PC-3 (cell line): ENCODE measurements at regions not wholly inside any gene's neighbourhood (a gene's known extent, or its start where the extent isn't known, plus 50 kb on each side); places are given as distances from the start of the nearest gene placed in this dataset.

Source experiments
- ATAC-seq: fragments of 200-7000 bp; cut with Tn5 transposase; 2 replicates; pipeline ENCODE4 v1.9.1; 2020; ENCODE audit warnings: mild to moderate bottlenecking, moderate library complexity
- BruUV-seq: library from RNA; stranded (reverse); fragments of 400-500 nt; replicated peaks from 2 replicates; lab custom pipeline; 2021; lab: Mats Ljungman, UMichigan
- CTCF ChIA-PET: fragments of 300-600 bp; sonication (Branson Sonifier 250); formaldehyde crosslinking; loops from one replicate; lab custom pipeline; 2022; ENCODE audit warnings: antibody characterized with exemption; lab: Charles Lee
- POLR2A ChIA-PET: fragments of 300-600 bp; sonication (Branson Sonifier 250); formaldehyde crosslinking; loops from one replicate; lab custom pipeline; 2022; ENCODE audit warnings: antibody characterized with exemption; ENCODE audit not compliant: unreplicated experiment; lab: Charles Lee
- DNase-seq: peaks from one replicate; pipeline ENCODE4 v3.0.0-alpha.2; 2015
- H2AFZ ChIP-seq: fragments of 300-600 bp; sonication (generic); 2 replicates; pipeline ENCODE4 v1.6.0; 2016; ENCODE audit warnings: antibody characterized with exemption, low read length
- H3F3A ChIP-seq: fragments of 300-600 bp; sonication (generic); one replicate; pipeline ENCODE4 v1.6.0; 2017; ENCODE audit warnings: antibody characterized with exemption, low read length, control low read depth, mild to moderate bottlenecking; ENCODE audit not compliant: unreplicated experiment
- H3K27ac ChIP-seq: fragments of 300-600 bp; sonication (generic); 2 replicates; pipeline ENCODE4 v1.5.1; 2016; ENCODE audit warnings: mild to moderate bottlenecking, low read length
- H3K27me3 ChIP-seq: fragments of 300-600 bp; sonication (generic); 2 replicates; pipeline ENCODE4 v1.6.1; 2016; ENCODE audit warnings: low read length, mixed read lengths
- H3K36me3 ChIP-seq: fragments of 300-600 bp; sonication (generic); 2 replicates; pipeline ENCODE4 v1.6.1; 2016; ENCODE audit warnings: low read depth, mixed run types, low read length, mixed read lengths
- H3K4me1 ChIP-seq: fragments of 300-600 bp; sonication (generic); 2 replicates; pipeline ENCODE4 v1.5.1; 2016; ENCODE audit warnings: low read length; ENCODE audit not compliant: insufficient read depth
- H3K4me2 ChIP-seq: fragments of 300-600 bp; sonication (generic); 2 replicates; pipeline ENCODE4 v1.6.0; 2016; ENCODE audit warnings: low read length
- H3K4me3 ChIP-seq: fragments of 300-600 bp; sonication (generic); 2 replicates; pipeline ENCODE4 v1.5.1; 2016; ENCODE audit warnings: mild to moderate bottlenecking, low read length, mixed read lengths
- H3K79me2 ChIP-seq: fragments of 300-600 bp; sonication (generic); 2 replicates; pipeline ENCODE4 v1.6.1; 2017; ENCODE audit warnings: low read length, mixed read lengths
- H3K9ac ChIP-seq: fragments of 300-600 bp; sonication (generic); 2 replicates; pipeline ENCODE4 v1.6.0; 2016; ENCODE audit warnings: mild to moderate bottlenecking, low read length
- H3K9me2 ChIP-seq: fragments of 300-600 bp; sonication (generic); replicated peaks from 2 replicates; pipeline ENCODE4 v1.6.1; 2016; ENCODE audit warnings: mixed run types, low read length, mixed read lengths
- H3K9me3 ChIP-seq: fragments of 300-600 bp; sonication (generic); 2 replicates; pipeline ENCODE4 v1.6.1; 2016; ENCODE audit warnings: low read length, mixed read lengths
- H4K20me1 ChIP-seq: fragments of 300-600 bp; sonication (generic); 2 replicates; pipeline ENCODE4 v1.6.1; 2016; ENCODE audit warnings: low read length, mixed read lengths
- CTCF ChIP-seq: fragments of 300-600 bp; sonication (generic); conservative IDR thresholded peaks from 2 replicates; pipeline ENCODE4 v1.5.1; 2017; ENCODE audit warnings: antibody characterized with exemption, low read depth, mild to moderate bottlenecking, low read length
- EZH2 ChIP-seq: fragments of 300-600 bp; sonication (generic); IDR thresholded peaks from one replicate; pipeline ENCODE4 v1.6.1; 2017; ENCODE audit warnings: antibody characterized with exemption, mild to moderate bottlenecking, low read length; ENCODE audit not compliant: unreplicated experiment
- EZH2phosphoT487 ChIP-seq: fragments of 300-600 bp; sonication (generic); IDR thresholded peaks from 2 replicates; pipeline ENCODE4 v1.6.1; 2018; ENCODE audit warnings: mild to moderate bottlenecking, antibody characterized with exemption, low read length, borderline replicate concordance
- intact Hi-C: fragments of 100-400 bp; cut with micrococcal nuclease; formaldehyde crosslinking; loops from 2 replicates; pipeline ENCODE4 v1.9.0; 2023

- no peak for ATAC-seq
- BruUV-seq: no TSS peak
- CTCF ChIA-PET: no interaction called here
- Histone ChIP-seq H3K9ac (no peak overlapping the region), H3K4me1 (peaks cover 50% of the 10 kb centered on the region), H4K20me1 (no peaks in the 10 kb centered on the region), H3K36me3 (no peaks in the 10 kb centered on the region), H3K79me2 (no peaks in the 10 kb centered on the region), H3K27ac (no peak overlapping the region), H3K9me2 (no peaks in the 10 kb centered on the region), H3K9me3 (no peaks in the 10 kb centered on the region), H3K4me2 (no peak overlapping the region), H3K4me3 (no peak overlapping the region), H3K27me3 (peaks cover 20% of the 10 kb centered on the region; the same call in 1 of the 2 replicates), H2AFZ (no peak overlapping the region), H3F3A (no peaks in the 10 kb centered on the region)
- POLR2A ChIA-PET: no interaction called here
- intact Hi-C loops: no loop called here
- TF ChIP-seq CTCF: no peak
- TF ChIP-seq EZH2: no peak
- TF ChIP-seq EZH2phosphoT487: no peak
- no peak for DNase-seq
These were observed 100.6 kb downstream of the RHOU start for GRCh38 chr1:228835911-228836310.

- TF ChIP-seq CTCF: no peak
- TF ChIP-seq EZH2phosphoT487: no peak
- TF ChIP-seq EZH2: no peak
- ChIA-PET POLR2A (interaction anchor here (0.6 kb wide), 1 partner anchor 36 kb away, joined by 7 read pairs; no protein-coding TSS in a partner anchor), CTCF (no interaction called here)
- peaks cover 45% of the 10 kb centered on the region for H3K4me1 ChIP-seq
- no peaks in the 10 kb centered on the region for H3F3A ChIP-seq
- H3K9ac ChIP-seq: no peak overlapping the region
- no TSS peak for BruUV-seq
- H3K4me2 ChIP-seq: no peak overlapping the region
- intact Hi-C loops: no loop called here
- peak overlapping the region; percentile 0; the same call in 1 of the 2 replicates for H3K27ac ChIP-seq
- no peaks in the 10 kb centered on the region for H3K9me2 ChIP-seq
- H3K4me3 ChIP-seq: no peak overlapping the region
- no peaks in the 10 kb centered on the region for H4K20me1 ChIP-seq
- DNase-seq: no peak
- no peak overlapping the region for H2AFZ ChIP-seq
- H3K27me3 ChIP-seq: peaks cover 20% of the 10 kb centered on the region; the same call in 1 of the 2 replicates
- H3K36me3 ChIP-seq: no peaks in the 10 kb centered on the region
- no peak for ATAC-seq
- no peaks in the 10 kb centered on the region for H3K9me3 ChIP-seq
- H3K79me2 ChIP-seq: no peaks in the 10 kb centered on the region
These were observed 101.1 kb downstream of the RHOU start for GRCh38 chr1:228836427-228836826.

GRCh38 chr1:228837032-228837431, 101.8 kb downstream of the RHOU start:
- Histone ChIP-seq H3K27ac (peak overlapping the region; percentile 65), H3K4me1 (peaks cover 44% of the 10 kb centered on the region), H4K20me1 (no peaks in the 10 kb centered on the region), H3K9me2 (no peaks in the 10 kb centered on the region), H2AFZ (no peak overlapping the region), H3K4me2 (no peak overlapping the region), H3K9ac (0 out of 2 replicates have a peak overlapping the region, but pooled peaks have one; percentile 34), H3K4me3 (no peak overlapping the region), H3K79me2 (no peaks in the 10 kb centered on the region), H3K36me3 (no peaks in the 10 kb centered on the region), H3K27me3 (peaks cover 20% of the 10 kb centered on the region; the same call in 1 of the 2 replicates), H3F3A (no peaks in the 10 kb centered on the region), H3K9me3 (no peaks in the 10 kb centered on the region)
- ATAC-seq (no peak), DNase-seq (peak; percentile 47)
- ChIA-PET CTCF (no interaction called here), POLR2A (interaction anchor here (0.6 kb wide), 1 partner anchor 35 kb away, joined by 7 read pairs; no protein-coding TSS in a partner anchor)
- BruUV-seq: no TSS peak
- TF ChIP-seq EZH2phosphoT487 (no peak), CTCF (no peak)
- intact Hi-C loops: no loop called here
